H1 (cell line): ENCODE measurements at regions not wholly inside any gene's neighbourhood (a gene's known extent, or its start where the extent isn't known, plus 50 kb on each side); places are given as distances from the start of the nearest gene placed in this dataset.

Experiments used
- BCL11A ChIP-seq, 2 experiments: IDR thresholded peaks; one replicate each; pipeline ENCODE4 v1.6.1; 2011; ENCODE audit warnings: low read depth in 2 of 2, low read length in 2 of 2, mild to moderate bottlenecking in 2 of 2
- JUN ChIP-seq: IDR thresholded peaks from 2 replicates; pipeline ENCODE4 v1.6.1; 2011; ENCODE audit warnings: low read depth, mild to moderate bottlenecking, improper control_type of control experiment, low read length
- TAF1 ChIP-seq: IDR thresholded peaks from 2 replicates; pipeline ENCODE4 v1.6.1; 2011; ENCODE audit warnings: mild to moderate bottlenecking, low read depth, low read length
- TBP ChIP-seq: IDR thresholded peaks from 2 replicates; pipeline ENCODE4 v1.6.1; 2011; ENCODE audit warnings: low read depth, low read length, improper control_type of control experiment

DNA sequence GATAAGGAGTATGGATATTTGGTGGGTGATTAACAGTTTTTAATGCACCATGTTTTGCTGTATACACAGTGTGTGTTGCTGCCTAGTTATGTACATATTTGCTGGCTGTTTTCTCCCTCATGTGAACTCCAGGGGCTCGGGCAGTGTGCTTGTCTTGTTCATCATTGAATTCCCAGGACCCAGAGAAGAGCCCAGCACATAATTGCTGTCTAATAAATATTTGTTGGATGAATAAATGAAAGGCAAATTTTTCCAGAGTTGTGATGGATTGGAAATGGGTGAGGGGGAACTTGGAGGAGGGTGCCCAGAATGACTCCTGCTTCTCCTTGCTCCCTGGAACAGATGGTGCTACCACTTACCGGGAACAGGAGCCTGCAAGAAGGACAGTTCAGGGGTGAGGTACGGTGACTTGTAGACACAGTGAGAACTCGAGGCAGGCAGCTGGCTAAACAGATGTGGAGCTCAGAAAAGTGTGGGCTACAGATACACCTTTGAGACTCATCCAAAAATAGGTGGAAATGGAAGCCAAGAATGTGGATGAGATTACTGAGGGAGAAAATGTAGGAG lies 586.8 kb upstream of the MGMT start (continued):
- TF ChIP-seq TBP (no peak), BCL11A (IDR thresholded peaks at IDR 0.05; ENCODE audit: low read depth in 2 of 2, low read length in 2 of 2) (no peak), JUN (no peak), TAF1 (no peak)
- TF ChIP-seq, all 59 proteins: peak for 0
